GM18511 (cell line): ENCODE measurements at regions not wholly inside any gene's neighbourhood (a gene's known extent, or its start where the extent isn't known, plus 50 kb on each side); places are given as distances from the start of the nearest gene placed in this dataset.
"Not testable (repeated sequence)": the region's sequence is repeated elsewhere in the genome, so short reads cannot be mapped to it uniquely, and the experiment has no call there.

ENCODE experiments used
- ATAC-seq: cut with Tn5 transposase; IDR thresholded peaks from one replicate; pipeline ENCODE4 v1.9.1; 2021; ENCODE audit warnings: mild to moderate bottlenecking, moderate library complexity; ENCODE audit not compliant: unreplicated experiment

DNA sequence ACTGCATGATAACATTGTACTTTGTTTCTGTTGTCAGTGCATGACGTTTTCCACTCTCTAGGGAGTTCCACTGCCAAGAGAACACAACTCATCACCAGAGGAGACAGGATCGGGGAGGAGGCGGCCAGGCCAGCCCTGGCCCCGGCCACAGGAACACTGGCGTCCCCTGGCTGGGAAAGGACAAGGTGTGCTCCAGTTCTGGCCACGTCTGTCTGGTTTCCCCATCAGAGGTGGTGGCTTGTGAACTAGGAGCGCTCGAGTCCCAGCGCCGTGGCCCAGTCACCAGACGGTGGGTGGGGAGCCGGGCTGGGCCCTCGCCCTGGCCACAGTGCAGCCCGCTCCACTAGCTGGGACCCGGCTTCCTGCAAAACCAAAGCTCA, 211.9 kb upstream of the IRX4 start:
- ATAC-seq = no peak

DNA sequence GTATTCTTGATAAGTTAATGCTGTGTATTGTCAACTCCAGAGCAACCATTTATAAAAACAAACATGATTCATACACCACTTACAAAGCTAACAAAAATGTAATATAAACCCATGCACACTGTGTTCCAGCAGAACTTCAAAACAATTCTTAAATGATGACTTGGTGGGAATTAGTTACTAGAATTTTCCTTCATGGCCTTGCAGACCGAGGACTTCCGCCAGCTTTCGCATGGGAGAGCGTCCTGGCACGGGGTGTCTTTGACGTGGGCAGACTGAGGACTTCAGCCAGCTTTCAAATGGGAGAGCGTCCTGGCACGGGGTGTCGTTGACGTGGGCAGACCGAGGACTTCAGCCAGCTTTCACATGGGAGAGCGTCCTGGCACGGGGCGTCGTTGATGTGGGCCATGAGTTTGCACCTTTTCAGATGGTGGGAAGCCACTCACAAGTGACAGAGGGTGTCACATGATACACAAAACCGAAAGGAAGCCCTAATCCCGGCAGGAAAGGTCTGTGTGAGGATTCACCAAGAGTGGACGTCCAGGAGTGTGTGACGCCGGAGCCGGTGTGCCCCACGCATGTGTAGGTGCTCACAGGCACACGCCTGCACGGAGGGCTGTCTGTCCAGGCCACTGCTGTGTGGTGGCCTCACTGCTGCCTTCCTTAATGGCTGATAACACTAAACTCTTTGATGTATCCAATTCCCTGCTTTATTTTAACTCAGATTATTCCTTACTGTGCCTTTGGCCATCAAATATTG, 211.3 kb upstream of the IRX4 start:
- no peak for ATAC-seq

DNA sequence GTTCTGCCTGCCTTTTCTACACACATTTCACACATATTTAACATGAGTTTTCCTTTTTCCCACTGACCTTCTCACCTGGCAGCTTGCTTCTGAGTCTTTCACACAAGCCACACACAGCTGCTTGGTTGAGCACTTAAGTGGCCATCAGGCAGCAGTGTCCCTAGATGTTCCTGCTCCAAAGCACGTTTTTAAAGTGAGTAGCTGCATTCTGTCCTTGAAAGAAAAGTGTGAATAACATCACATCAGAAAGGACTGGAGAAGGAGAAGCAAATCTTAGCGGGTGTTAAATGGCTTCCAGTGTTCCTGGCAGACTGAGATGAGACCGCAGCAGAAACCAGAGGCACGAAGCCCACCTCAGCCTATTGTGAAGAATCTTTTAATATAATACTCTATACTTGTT, 209.2 kb upstream of the IRX4 start:
- ATAC-seq = no peak

DNA sequence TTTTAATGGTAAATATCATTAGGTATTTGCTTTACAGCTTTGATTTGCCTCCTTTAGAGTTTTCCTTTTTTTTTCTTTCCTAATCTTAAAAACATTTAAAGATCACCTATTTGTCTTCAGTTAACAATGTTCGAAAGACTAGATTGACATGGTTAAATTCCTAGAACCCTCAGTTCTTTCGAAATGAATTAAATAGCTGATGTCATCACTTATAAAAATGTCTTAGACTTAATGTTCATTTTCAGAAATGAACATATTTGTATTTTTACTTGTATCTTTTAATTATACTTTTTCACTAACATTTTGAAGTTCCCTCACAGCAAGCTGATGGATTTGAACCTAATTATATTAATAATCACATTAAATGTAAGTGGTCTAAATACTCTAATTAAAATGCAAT, 205.3 kb upstream of the IRX4 start:
- no peak for ATAC-seq

- ATAC-seq = no peak
Measured at GRCh38 chr5:2075365-2075764, 192.6 kb upstream of the IRX4 start.

DNA sequence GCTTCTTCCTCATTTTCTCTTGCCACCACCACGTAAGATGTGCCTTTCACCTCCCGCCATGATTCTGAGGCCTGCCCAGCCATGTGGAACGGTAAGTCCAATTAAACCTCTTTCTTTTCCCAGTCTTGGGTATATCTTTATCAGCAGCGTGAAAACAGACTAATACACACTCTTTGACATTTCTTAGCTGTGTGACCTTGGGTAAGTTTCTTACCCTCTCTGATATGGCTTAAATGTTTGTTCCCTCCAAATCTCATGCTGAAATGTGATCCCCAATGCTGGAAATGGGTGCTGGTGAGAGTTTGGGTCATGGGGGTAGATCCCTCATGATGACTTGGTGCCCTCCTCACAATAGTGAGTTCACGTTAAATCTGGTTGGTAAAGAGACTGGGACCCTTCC, 188.8 kb upstream of the IRX4 start:
- no peak for ATAC-seq

GRCh38 chr5:2070787-2071186, 188.1 kb upstream of the IRX4 start:
- ATAC-seq = not testable (repeated sequence)

DNA sequence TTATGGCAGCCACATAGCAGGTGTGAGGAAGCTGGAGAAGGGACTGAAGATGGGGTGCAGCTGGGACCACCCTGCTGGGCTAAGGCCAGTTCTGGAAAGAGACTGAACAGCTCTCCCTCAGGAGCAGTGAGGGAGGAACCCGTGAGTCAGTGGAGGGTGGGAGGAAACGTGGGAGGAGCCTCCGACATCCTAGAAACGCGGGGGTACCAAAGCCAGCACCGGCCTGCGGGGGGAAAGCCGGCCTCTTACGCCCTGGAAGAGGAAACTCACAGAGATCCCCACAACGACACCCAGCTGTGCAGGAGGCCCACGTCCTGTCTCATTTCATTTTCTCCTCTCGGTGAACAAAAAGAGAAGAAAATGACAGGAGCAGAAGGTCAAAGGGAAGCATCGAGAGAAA, 185.8 kb upstream of the IRX4 start:
- ATAC-seq = no peak

GRCh38 chr5:2066373-2066772, 183.6 kb upstream of the IRX4 start:
- no peak for ATAC-seq

GRCh38 chr5:2063380-2063779, 180.7 kb upstream of the IRX4 start:
- not testable (repeated sequence) for ATAC-seq

- ATAC-seq = no peak
Measured at GRCh38 chr5:2052687-2053086, 170.0 kb upstream of the IRX4 start.

- ATAC-seq = no peak
Measured at GRCh38 chr5:2049876-2050275, 167.2 kb upstream of the IRX4 start.

DNA sequence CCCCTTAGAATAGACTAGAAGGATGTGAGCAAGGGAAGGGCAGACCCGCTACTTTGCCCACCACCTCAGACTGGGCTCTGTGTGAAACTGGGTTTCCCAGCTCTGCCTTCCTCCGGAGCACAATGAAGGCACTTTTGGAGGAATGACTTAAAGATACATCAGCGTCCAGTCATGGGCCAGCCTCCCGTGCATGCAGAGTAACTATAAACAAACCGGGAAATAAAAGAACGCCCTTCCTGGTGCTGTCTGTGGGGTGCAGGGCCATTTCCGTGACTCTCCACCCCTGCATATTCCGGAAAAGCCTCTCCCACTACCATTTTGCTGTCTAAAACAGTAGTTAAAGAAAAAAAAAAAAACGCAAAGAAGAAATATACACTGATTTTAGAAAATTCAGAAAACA, 165.9 kb upstream of the IRX4 start:
- ATAC-seq = no peak

DNA sequence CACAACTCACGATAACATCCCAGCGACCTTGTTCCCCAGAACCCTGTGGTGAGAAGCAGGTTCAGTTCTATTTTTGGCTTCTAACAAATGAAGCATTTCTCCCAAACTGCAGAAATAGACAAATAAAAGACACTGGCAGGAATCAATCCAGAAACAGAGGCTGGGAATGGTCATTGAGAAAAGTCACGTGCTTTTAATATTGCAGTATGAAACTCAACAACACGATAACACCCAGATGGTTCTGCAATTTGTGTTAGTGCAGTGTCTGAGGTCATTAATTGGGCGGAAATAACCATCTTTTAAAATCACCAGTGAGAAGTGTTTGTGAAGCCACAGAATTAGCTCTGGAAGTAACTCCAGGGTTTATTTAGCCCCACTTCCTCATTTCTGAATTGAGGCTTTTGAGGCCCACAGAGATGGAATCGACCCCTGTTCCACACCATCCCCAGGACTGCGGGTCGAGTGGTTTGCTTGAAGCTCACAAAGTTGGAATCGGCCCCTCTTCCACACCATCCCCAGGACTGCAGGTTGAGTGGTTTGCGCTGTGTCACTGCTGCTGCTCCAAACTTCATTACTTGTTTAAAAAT, 164.7 kb upstream of the IRX4 start:
- ATAC-seq = no peak

- ATAC-seq = no peak
Measured at GRCh38 chr5:2044041-2044440, 161.3 kb upstream of the IRX4 start.

GRCh38 chr5:2039180-2039531, 156.4 kb upstream of the IRX4 start:
- ATAC-seq = no peak

GRCh38 chr5:2038321-2039179, 155.8 kb upstream of the IRX4 start:
- ATAC-seq = peak; percentile 97

GRCh38 chr5:2036885-2037284, 154.2 kb upstream of the IRX4 start:
- ATAC-seq = no peak

DNA sequence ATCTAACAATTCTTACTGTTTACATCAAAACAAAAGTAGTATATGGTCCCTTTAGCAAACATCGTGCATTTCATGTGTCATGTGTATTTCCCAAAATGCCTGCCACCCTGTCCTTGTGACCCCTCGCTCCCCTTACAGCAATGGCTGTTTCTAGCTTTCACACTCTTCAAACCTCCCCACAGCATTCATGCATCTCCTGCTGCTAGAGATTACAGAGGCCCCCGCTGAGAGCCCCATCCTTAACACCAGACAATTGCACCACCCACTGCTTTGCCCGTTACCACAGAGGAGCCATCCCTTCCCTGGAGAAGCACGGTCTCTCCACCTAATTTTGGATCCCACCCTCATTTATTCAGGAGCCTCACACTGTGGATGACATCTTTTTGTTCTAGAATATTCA, 149.7 kb upstream of the IRX4 start:
- no peak for ATAC-seq

- no peak for ATAC-seq
Measured at GRCh38 chr5:2031581-2031980, 148.9 kb upstream of the IRX4 start.

GRCh38 chr5:2030131-2030530, 147.4 kb upstream of the IRX4 start:
- ATAC-seq = no peak

DNA sequence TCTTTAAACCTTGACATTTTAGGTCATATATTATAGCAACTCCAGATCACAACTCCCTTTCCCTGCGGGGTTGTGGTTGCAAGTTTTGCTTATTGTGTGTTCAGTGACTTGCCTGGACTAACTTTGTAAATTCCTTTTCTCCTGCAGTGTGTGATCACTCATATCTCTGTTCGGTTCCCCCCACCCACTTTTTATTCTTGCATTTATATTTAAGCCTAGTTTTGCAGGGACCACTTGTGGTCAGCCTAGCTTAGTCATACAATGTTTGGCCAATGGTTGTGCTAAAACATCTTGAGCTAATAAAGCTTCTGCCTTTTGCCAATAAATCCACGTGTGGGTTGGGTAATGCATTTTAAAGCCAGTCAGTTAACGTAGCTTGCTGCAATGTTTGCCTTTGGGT, 146.5 kb upstream of the IRX4 start:
- no peak for ATAC-seq
